ENCODE measurements at regions not wholly inside any gene's neighbourhood (a gene's known extent, or its start where the extent isn't known, plus 50 kb on each side); places are given as distances from the start of the nearest gene placed in this dataset.

- H3K4me3 ChIP-seq: no peak overlapping the region
- no peak for DNase-seq
- no peaks in the 10 kb centered on the region for H3K36me3 ChIP-seq
- no peaks in the 10 kb centered on the region for H3K27me3 ChIP-seq
- TF ChIP-seq POLR2A (IDR thresholded peaks at IDR 0.05): no peak
- no peak for TF ChIP-seq CTCF (IDR thresholded peaks at IDR 0.05)
- intact Hi-C loops (cut with DNase I; ENCODE audit: low total_unique reads): no loop called here
- no peaks in the 10 kb centered on the region for H3K9me3 ChIP-seq
- H3K27ac ChIP-seq: no peak overlapping the region
- no peaks in the 10 kb centered on the region for H3K4me1 ChIP-seq
Observed at GRCh38 chr3:24628523-24629258, 134.0 kb upstream of the THRB start.

DNA sequence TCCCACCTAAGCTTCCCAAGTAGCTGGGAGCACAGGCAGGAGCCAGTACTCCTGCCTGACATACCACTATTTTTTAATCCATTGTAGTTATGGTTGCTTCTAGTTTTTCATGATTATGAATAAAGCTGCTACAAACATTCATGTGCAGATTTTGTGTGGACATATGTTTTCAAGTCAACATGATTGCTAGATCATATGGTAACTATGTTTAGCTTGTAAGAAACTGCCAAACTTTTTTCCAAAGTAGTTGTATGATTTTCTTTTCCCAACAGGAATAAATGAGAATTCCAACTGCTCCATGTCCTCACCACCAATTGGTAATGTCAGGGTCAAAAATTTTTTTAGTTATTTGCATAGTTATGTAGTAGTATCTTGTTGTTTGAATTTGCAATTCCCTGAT, 136.8 kb upstream of the THRB start:
- no peak overlapping the region for H3K27ac ChIP-seq
- DNase-seq: no peak
- no peaks in the 10 kb centered on the region for H3K36me3 ChIP-seq
- no peaks in the 10 kb centered on the region for H3K9me3 ChIP-seq
- TF ChIP-seq CTCF (IDR thresholded peaks at IDR 0.05) (no peak), POLR2A (IDR thresholded peaks at IDR 0.05) (no peak)
- intact Hi-C loops (cut with DNase I; ENCODE audit: low total_unique reads): no loop called here
- H3K4me3 ChIP-seq: no peak overlapping the region
- H3K4me1 ChIP-seq: no peaks in the 10 kb centered on the region
- no peaks in the 10 kb centered on the region for H3K27me3 ChIP-seq

- TF ChIP-seq CTCF (IDR thresholded peaks at IDR 0.05): no peak
- DNase-seq: no peak
- no peak overlapping the region for H3K27ac ChIP-seq
- no peak overlapping the region for H3K4me3 ChIP-seq
- H3K4me1 ChIP-seq: no peaks in the 10 kb centered on the region
- no peaks in the 10 kb centered on the region for H3K9me3 ChIP-seq
- no peaks in the 10 kb centered on the region for H3K36me3 ChIP-seq
- H3K27me3 ChIP-seq: no peaks in the 10 kb centered on the region
- intact Hi-C loops (cut with DNase I; ENCODE audit: low total_unique reads): no loop called here
Observed at GRCh38 chr3:24639061-24639460, 144.4 kb upstream of the THRB start.

GRCh38 chr3:24639481-24640329, 145.1 kb upstream of the THRB start:
- TF ChIP-seq CTCF (IDR thresholded peaks at IDR 0.05) (no peak), POLR2A (IDR thresholded peaks at IDR 0.05) (no peak)
- H3K27me3 ChIP-seq: no peaks in the 10 kb centered on the region
- H3K4me1 ChIP-seq: no peaks in the 10 kb centered on the region
- DNase-seq: no peak
- no peaks in the 10 kb centered on the region for H3K9me3 ChIP-seq
- no peak overlapping the region for H3K4me3 ChIP-seq
- no peak overlapping the region for H3K27ac ChIP-seq
- H3K36me3 ChIP-seq: no peaks in the 10 kb centered on the region
- intact Hi-C loops (cut with DNase I; ENCODE audit: low total_unique reads): no loop called here

DNA sequence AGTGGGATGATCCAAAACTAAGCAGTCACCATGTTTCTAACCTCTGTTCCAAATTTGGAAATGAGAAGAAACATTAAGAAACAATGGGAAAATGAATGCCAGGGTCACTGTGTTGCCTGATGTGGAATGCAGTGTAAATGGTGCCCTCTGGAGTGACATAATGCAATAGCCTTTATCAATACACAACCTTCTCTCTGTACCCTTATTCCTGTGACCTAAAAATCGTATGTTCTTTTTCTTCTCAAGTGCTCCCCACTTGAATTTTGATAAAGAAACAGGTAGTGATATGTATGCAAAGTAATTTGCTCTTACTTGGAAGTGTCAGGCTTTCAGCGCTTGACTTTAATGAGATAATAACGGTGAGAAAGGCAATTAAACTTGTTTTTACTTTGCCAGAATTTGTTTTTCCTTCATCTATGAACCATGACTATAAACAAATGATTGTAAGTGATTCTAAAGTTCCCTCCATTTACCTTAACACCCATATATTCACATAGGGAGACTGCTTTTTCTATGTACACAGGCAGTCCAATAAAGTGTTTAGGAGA, 145.8 kb upstream of the THRB start:
- Histone ChIP-seq H3K4me3 (no peak overlapping the region), H3K27ac (no peak overlapping the region), H3K4me1 (no peaks in the 10 kb centered on the region), H3K27me3 (no peaks in the 10 kb centered on the region), H3K36me3 (no peaks in the 10 kb centered on the region), H3K9me3 (no peaks in the 10 kb centered on the region)
- no peak for DNase-seq
- TF ChIP-seq POLR2A (IDR thresholded peaks at IDR 0.05) (no peak), CTCF (IDR thresholded peaks at IDR 0.05) (peak in 1 of 4 experiments; percentile 6)
- intact Hi-C loops (cut with DNase I; ENCODE audit: low total_unique reads): no loop called here
